ENCODE measurements at regions not wholly inside any gene's neighbourhood (a gene's known extent, or its start where the extent isn't known, plus 50 kb on each side); places are given as distances from the start of the nearest gene placed in this dataset.

DNA sequence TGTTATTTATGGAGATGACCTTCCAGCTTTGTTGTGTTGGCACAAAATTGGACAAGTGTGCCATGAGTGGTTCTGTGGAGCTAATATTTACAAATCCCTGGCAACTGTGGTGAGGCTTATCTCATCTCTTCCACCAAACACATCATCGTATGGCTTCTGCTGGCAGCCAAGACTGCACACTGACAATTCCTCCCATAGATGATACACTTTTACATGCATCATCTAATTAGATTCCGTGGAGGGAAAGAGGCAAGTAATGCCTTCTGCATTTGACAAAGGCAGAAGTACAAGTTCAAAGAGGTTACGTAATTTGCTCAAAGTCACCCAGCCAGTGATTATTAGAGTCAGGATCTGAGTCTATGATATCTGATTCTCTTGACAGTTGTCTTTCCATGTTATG, 62.7 kb upstream of the KIRREL3 start:
- TF ChIP-seq YY1 (IDR thresholded peaks at IDR 0.05; ENCODE audit: insufficient read depth, insufficient read length) = no peak
- TF ChIP-seq SUZ12 (IDR thresholded peaks at IDR 0.05; ENCODE audit: extremely low read depth, insufficient read depth, insufficient read length) = no peak
